DND-41 (cell line): ENCODE measurements at regions not wholly inside any gene's neighbourhood (a gene's known extent, or its start where the extent isn't known, plus 50 kb on each side); places are given as distances from the start of the nearest gene placed in this dataset.

Experiments
- CTCF ChIP-seq: IDR thresholded peaks from 2 replicates; pipeline ENCODE4 v1.5.1; 2012; ENCODE audit warnings: borderline replicate concordance, low read length, moderate library complexity, mild to moderate bottlenecking; ENCODE audit not compliant: poor library complexity, severe bottlenecking; ENCODE audit errors: extremely low read depth
- EZH2 ChIP-seq: IDR thresholded peaks from 3 replicates; pipeline ENCODE4 v1.6.1; 2012; ENCODE audit warnings: borderline replicate concordance, low read depth, mild to moderate bottlenecking, moderate library complexity, low read length, inconsistent platforms; ENCODE audit not compliant: severe bottlenecking

GRCh38 chr2:129575880-129576279 lies 403.6 kb upstream of the RAB6C start:
- TF ChIP-seq CTCF, result no peak
- TF ChIP-seq EZH2, result no peak
